ENCODE measurements at regions not wholly inside any gene's neighbourhood (a gene's known extent, or its start where the extent isn't known, plus 50 kb on each side); places are given as distances from the start of the nearest gene placed in this dataset.

DNA sequence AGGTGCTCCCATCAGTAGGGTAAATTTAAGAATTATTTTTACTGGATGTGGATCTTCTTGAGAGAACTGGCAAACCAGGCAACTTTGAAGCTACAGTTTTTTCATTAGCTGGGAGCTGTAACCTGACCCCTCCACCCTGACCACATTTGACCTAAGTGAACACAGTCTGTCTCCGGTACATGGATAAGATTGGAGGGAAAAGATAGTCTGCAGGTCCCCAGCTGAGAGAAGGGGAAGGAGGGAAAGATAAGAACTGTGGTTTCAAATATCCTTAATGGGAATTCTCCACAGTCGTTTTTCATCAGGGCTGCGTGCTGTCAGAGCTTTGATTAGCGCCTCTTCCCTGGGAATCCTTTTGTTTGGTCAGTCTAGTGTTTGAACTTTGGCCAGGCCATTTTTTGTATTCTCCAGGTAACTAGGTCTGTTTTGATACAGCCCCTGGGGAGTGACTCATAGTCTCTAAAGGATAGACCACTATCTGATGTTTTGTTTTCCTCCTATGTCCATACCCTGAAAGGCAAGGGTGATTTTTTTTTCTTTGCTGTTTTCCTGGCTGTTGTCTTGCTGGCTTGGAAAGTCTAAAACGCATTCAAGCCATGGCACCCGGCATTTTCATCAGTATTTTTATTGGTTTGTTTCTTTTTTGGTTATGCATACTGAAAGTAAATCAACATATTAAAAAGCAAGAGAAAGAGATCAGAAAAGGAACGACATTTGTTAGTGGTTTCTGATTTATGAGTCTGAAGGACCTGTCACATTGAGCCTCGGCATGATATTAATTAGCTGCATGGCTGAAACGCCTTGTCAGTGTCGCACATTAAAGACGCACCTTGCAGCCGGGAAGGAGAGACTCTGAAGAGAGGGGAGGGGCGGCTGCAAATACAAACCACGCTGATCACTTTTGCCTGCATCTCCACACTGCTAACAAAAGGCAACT, 183.4 kb upstream of the FN1 start (continued):
- TF ChIP-seq ZGPAT (CRISPR knock-in tag; IDR thresholded peaks at IDR 0.05), result peak; percentile 95
- TF ChIP-seq ELF3 (CRISPR knock-in tag; IDR thresholded peaks at IDR 0.05), result peak; percentile 92
- TF ChIP-seq HNRNPLL (IDR thresholded peaks at IDR 0.05; ENCODE audit: low read depth, low read length, poor library complexity, severe bottlenecking), result no peak
- peak; percentile 91 for TF ChIP-seq JUN (CRISPR knock-in tag; IDR thresholded peaks at IDR 0.05)
- TF ChIP-seq CHD2 (IDR thresholded peaks at IDR 0.05; ENCODE audit: low read depth, low read length), result no peak
- TF ChIP-seq HNRNPUL1 (IDR thresholded peaks at IDR 0.05; ENCODE audit: low read depth, low read length), result no peak
- TF ChIP-seq, protein P1, sequence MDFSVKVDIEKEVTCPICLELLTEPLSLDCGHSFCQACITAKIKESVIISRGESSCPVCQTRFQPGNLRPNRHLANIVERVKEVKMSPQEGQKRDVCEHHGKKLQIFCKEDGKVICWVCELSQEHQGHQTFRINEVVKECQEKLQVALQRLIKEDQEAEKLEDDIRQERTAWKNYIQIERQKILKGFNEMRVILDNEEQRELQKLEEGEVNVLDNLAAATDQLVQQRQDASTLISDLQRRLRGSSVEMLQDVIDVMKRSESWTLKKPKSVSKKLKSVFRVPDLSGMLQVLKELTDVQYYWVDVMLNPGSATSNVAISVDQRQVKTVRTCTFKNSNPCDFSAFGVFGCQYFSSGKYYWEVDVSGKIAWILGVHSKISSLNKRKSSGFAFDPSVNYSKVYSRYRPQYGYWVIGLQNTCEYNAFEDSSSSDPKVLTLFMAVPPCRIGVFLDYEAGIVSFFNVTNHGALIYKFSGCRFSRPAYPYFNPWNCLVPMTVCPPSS (IDR thresholded peaks at IDR 0.05), result no peak
- TF ChIP-seq PITX1 (CRISPR knock-in tag; IDR thresholded peaks at IDR 0.05), result peak; percentile 95
- peak; percentile 84 for TF ChIP-seq TEAD3 (CRISPR knock-in tag; optimal IDR thresholded peaks at IDR 0.05; ENCODE audit: borderline replicate concordance)
- TF ChIP-seq HNRNPH1 (optimal IDR thresholded peaks at IDR 0.05; ENCODE audit: low read depth, low read length), result no peak
- TF ChIP-seq DMAP1 (CRISPR knock-in tag; IDR thresholded peaks at IDR 0.05), result peak; percentile 57
- no peak for TF ChIP-seq MAF1 (CRISPR knock-in tag; IDR thresholded peaks at IDR 0.05; ENCODE audit: borderline replicate concordance)
- TF ChIP-seq BRD4 (CRISPR knock-in tag; IDR thresholded peaks at IDR 0.05), result peak; percentile 86
- TF ChIP-seq HIC2 (CRISPR knock-in tag; IDR thresholded peaks at IDR 0.05; ENCODE audit: low read depth), result no peak
- TF ChIP-seq ZNF749 (CRISPR knock-in tag; IDR thresholded peaks at IDR 0.05; ENCODE audit: borderline replicate concordance), result no peak
- TF ChIP-seq ZEB1 (IDR thresholded peaks at IDR 0.05; ENCODE audit: insufficient replicate concordance, low read depth), result peak; percentile 98
- no peak for TF ChIP-seq BRF2 (CRISPR knock-in tag; IDR thresholded peaks at IDR 0.05)
- TF ChIP-seq, protein P2, sequence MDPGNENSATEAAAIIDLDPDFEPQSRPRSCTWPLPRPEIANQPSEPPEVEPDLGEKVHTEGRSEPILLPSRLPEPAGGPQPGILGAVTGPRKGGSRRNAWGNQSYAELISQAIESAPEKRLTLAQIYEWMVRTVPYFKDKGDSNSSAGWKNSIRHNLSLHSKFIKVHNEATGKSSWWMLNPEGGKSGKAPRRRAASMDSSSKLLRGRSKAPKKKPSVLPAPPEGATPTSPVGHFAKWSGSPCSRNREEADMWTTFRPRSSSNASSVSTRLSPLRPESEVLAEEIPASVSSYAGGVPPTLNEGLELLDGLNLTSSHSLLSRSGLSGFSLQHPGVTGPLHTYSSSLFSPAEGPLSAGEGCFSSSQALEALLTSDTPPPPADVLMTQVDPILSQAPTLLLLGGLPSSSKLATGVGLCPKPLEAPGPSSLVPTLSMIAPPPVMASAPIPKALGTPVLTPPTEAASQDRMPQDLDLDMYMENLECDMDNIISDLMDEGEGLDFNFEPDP (CRISPR knock-in tag; conservative IDR thresholded peaks at IDR 0.05), result no peak
- TF ChIP-seq HCFC1 (IDR thresholded peaks at IDR 0.05; ENCODE audit: low read depth, low read length), result no peak
- TF ChIP-seq ZNF790 (CRISPR knock-in tag; IDR thresholded peaks at IDR 0.05; ENCODE audit: borderline replicate concordance), result no peak
- TF ChIP-seq ZNF770 (CRISPR knock-in tag; IDR thresholded peaks at IDR 0.05), result no peak

All from HepG2 (cell line).